Transverse colon (tissue), 4 donors: ENCODE measurements at regions not wholly inside any gene's neighbourhood (a gene's known extent, or its start where the extent isn't known, plus 50 kb on each side); places are given as distances from the start of the nearest gene placed in this dataset.

Experiments used
- DNase-seq: peaks from one replicate; pipeline ENCODE4 v3.0.0-alpha.2; 2019
- H3K27ac ChIP-seq, 4 donors: fragments of 200-600 bp; sonication (generic); 2 replicates each; pipeline ENCODE4 v1.5.1; 2016 to 2018; ENCODE audit warnings: inconsistent platforms in 4 of 4
- H3K27me3 ChIP-seq: fragments of 200-600 bp; sonication (generic); 2 replicates; pipeline ENCODE4 v1.5.1; 2017; ENCODE audit warnings: inconsistent platforms
- H3K36me3 ChIP-seq, 4 donors: fragments of 200-600 bp; sonication (generic); 2 replicates each; pipeline ENCODE4 v1.5.1; 2017 to 2019; ENCODE audit warnings: inconsistent platforms in 4 of 4
- H3K4me1 ChIP-seq, 4 donors: fragments of 200-600 bp; sonication (generic); 2 replicates each; pipeline ENCODE4 v1.5.1; 2017 to 2020; ENCODE audit warnings: inconsistent platforms in 4 of 4
- H3K4me3 ChIP-seq, 4 donors: fragments of 200-600 bp; sonication (generic); 1 replicate in 1 of 4; 2 replicates in 3 of 4; pipeline versions ENCODE4 v1.5.1 to v1.6.1; 2017 to 2019; ENCODE audit warnings: inconsistent platforms in 4 of 4
- H3K9me3 ChIP-seq, 2 donors: fragments of 200-600 bp; sonication (generic); 2 replicates each; pipeline ENCODE4 v1.5.1; 2017 to 2019; ENCODE audit warnings: inconsistent platforms in 2 of 2
- EP300 ChIP-seq: sonication (generic); formaldehyde crosslinking; IDR thresholded peaks from one replicate; pipeline ENCODE4 v1.6.1; 2017; ENCODE audit warnings: antibody characterized with exemption, low read depth
- POLR2A ChIP-seq: fragments of 450-650 bp; IDR thresholded peaks from one replicate; pipeline ENCODE4 v1.6.1; 2016; ENCODE audit warnings: antibody characterized with exemption, mild to moderate bottlenecking, moderate library complexity
- POLR2AphosphoS5 ChIP-seq, 3 donors: sonication (generic); formaldehyde crosslinking; IDR thresholded peaks; one replicate each; pipeline ENCODE4 v1.6.1; 2016; ENCODE audit warnings: antibody characterized with exemption in 3 of 3
- WGBS, 2 donors: methylation state at CpG; one replicate each; pipeline ENCODE4 v1.1.5; 2018; ENCODE audit warnings: low coverage in 1 of 2; 5-methylcytosine and 5-hydroxymethylcytosine counted together
- in situ Hi-C, 4 donors: fragments of 200-750 bp; cut with MboI; loops; one replicate each; pipeline versions ENCODE4 v1.15.0 to v1.15.1; 2017; ENCODE audit warnings: low sequenced_read_pairs in 3 of 4, low pct_ligation_motif_present in 1 of 4, low pct_unique_long_range_greater_than_20kb in 1 of 4
- intact Hi-C: fragments of 100-400 bp; cut with DNase I; formaldehyde crosslinking; loops from one replicate; pipeline ENCODE4 v1.15.1; 2023; ENCODE audit warnings: low total_unique reads
- TF ChIP-seq, protein P1 (sequence below), 5 experiments: fragments of 200-600 bp in 3 of 5; fragments of 450-650 bp in 2 of 5; sonication (generic) in 3 of 5; IDR thresholded peaks; 1 replicate in 2 of 5; 2 replicates in 3 of 5; pipeline ENCODE4 v1.5.1; 2016 to 2017; ENCODE audit warnings: antibody characterized with exemption in 5 of 5, inconsistent platforms in 3 of 5, mild to moderate bottlenecking in 2 of 5, moderate library complexity in 1 of 5

DNA sequence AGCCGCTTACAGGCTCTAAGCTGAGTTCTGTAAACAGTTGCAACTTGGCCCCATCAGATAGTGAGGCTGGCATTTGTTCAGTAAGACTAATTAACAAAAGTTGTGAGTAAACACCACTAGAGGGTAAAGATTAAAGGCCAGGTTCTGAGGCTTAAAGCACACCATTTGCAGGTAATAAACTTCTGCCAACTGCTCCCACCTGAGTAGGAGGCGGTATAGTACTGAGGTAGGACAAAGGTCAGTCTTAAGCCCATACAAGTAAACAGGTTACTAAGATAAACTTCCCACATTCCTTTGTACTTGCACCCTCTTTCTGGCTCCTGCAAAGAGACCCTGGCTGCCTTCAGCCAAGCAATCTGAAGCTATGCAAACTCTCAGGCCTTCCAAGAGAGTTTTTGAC, 419.6 kb downstream of the DNAH5 start:
- Histone ChIP-seq H3K36me3 (no peaks in the 10 kb centered on the region), H3K27ac (no peak overlapping the region), H3K9me3 (no peaks in the 10 kb centered on the region), H3K27me3 (no peaks in the 10 kb centered on the region), H3K4me3 (no peak overlapping the region), H3K4me1 (no peaks in the 10 kb centered on the region)
- in situ Hi-C loops, result no loop called here
- intact Hi-C loops, result no loop called here
- 44% methylated on average over 2 of the region's 2 CpGs; no CpG with 5 or more reads in 1 of the 2 donors for WGBS, 2 donors
- TF ChIP-seq EP300 (no peak), POLR2A (no peak), POLR2AphosphoS5 (IDR thresholded peaks at IDR 0.05) (no peak)
- TF ChIP-seq, protein P1, sequence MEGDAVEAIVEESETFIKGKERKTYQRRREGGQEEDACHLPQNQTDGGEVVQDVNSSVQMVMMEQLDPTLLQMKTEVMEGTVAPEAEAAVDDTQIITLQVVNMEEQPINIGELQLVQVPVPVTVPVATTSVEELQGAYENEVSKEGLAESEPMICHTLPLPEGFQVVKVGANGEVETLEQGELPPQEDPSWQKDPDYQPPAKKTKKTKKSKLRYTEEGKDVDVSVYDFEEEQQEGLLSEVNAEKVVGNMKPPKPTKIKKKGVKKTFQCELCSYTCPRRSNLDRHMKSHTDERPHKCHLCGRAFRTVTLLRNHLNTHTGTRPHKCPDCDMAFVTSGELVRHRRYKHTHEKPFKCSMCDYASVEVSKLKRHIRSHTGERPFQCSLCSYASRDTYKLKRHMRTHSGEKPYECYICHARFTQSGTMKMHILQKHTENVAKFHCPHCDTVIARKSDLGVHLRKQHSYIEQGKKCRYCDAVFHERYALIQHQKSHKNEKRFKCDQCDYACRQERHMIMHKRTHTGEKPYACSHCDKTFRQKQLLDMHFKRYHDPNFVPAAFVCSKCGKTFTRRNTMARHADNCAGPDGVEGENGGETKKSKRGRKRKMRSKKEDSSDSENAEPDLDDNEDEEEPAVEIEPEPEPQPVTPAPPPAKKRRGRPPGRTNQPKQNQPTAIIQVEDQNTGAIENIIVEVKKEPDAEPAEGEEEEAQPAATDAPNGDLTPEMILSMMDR (IDR thresholded peaks at IDR 0.05), result no peak
- DNase-seq, result no peak

DNA sequence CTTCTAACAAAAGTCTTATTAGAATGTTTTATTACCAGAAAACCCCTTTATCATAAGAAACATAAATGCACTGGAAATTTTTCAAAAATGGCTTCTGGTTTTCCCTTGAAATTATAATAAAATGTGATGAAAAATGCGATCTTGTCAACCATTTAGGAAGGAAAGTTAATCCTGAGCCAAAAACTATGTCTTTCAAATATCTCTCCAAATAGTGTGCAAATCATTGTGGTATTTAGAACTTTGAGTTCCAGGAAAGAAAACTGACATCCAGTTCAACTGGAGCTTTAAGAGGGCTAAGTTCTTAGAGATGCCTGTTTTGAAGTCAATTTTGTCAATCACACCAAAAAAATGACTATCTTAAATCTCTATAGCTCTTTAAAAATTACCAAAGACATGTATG, 425.4 kb downstream of the DNAH5 start:
- no peak for TF ChIP-seq POLR2A
- TF ChIP-seq EP300, result no peak
- TF ChIP-seq POLR2AphosphoS5 (IDR thresholded peaks at IDR 0.05), result no peak
- Histone ChIP-seq H3K36me3 (no peaks in the 10 kb centered on the region), H3K4me3 (no peak overlapping the region), H3K27ac (no peak overlapping the region), H3K27me3 (no peaks in the 10 kb centered on the region), H3K9me3 (no peaks in the 10 kb centered on the region), H3K4me1 (no peaks in the 10 kb centered on the region)
- in situ Hi-C loops, result no loop called here
- intact Hi-C loops, result no loop called here
- no peak for DNase-seq
- WGBS, 2 donors, result 76 to 90% methylated on average over 1 of the region's 1 CpG

DNA sequence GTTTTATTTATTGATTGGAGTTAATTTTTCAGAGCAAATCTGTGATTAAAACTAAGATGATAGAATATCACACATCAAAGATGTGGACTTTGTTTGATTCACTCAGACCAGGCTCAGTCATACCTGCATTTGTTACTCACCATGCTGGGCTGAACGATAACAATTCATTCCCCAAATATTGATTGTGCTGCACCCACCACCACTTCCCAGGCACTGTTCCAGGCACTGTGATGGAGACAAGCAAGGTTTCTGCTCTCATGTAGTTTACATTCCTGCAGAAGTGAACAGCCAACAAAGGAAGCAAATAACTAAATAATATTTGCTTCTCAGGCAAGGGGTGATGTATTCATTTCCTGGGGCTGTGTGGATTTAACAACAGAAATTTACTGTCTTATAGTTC, 428.3 kb downstream of the DNAH5 start:
- DNase-seq, result no peak
- in situ Hi-C loops (no loop called here), intact Hi-C loops (no loop called here)
- no peaks in the 10 kb centered on the region for H3K4me1 ChIP-seq
- H3K36me3 ChIP-seq, result no peaks in the 10 kb centered on the region
- no peak overlapping the region for H3K4me3 ChIP-seq
- no peaks in the 10 kb centered on the region for H3K9me3 ChIP-seq
- no peaks in the 10 kb centered on the region for H3K27me3 ChIP-seq
- TF ChIP-seq, protein P1 (IDR thresholded peaks at IDR 0.05), result no peak
- TF ChIP-seq POLR2AphosphoS5 (IDR thresholded peaks at IDR 0.05) (no peak), EP300 (no peak), POLR2A (no peak)
- 46% methylated on average over 1 of the region's 1 CpG; no CpG with 5 or more reads in 1 of the 2 donors for WGBS, 2 donors
- no peak overlapping the region for H3K27ac ChIP-seq

DNA sequence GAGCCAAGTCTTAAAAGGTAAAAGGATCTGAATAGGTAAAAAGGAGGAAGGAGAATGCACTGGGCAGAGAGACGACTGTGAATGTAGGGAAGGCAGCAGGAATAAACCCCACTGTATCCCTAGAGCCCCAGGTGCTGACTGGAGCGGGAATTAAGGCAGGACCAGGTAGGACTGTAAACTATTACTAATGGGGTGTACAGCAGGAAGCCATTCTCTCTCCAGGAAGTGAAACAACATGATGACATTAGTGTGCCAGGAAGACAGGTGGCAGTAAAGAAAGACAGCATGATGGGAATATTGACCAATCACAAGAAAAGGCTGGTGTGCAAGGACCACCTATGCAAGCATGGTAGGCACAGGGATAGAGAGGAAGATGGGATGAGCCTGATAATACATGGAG, 433.0 kb downstream of the DNAH5 start:
- Histone ChIP-seq H3K36me3 (no peaks in the 10 kb centered on the region), H3K9me3 (no peaks in the 10 kb centered on the region), H3K27ac (no peak overlapping the region), H3K4me3 (no peak overlapping the region), H3K4me1 (no peaks in the 10 kb centered on the region), H3K27me3 (no peaks in the 10 kb centered on the region)
- intact Hi-C loops, result no loop called here
- TF ChIP-seq POLR2AphosphoS5 (IDR thresholded peaks at IDR 0.05), result no peak
- no peak for TF ChIP-seq POLR2A
- TF ChIP-seq EP300, result no peak
- TF ChIP-seq, protein P1 (IDR thresholded peaks at IDR 0.05), result no peak
- WGBS, 2 donors, result 73% methylated on average over 2 of the region's 2 CpGs; no CpG with 5 or more reads in 1 of the 2 donors
- in situ Hi-C loops, result no loop called here
- no peak for DNase-seq

DNA sequence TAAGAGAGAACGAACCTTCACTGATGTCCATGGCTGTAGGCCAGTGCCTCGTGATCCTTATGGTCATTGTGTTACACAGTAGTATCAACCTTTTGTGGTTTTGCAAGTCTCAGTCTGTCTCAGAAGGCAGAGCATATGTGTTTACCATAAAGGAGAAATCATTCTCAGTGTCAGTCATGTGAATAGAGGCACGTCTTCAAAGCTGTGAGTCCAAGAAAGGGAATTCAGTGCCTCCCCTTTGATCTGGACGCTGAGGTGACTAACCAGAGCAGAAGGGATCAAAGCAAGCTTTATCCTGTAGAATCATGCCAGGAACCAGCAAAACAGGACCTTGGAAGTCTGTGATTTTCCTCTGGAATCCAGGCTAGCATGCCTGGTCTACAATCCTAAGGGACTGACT, 433.9 kb downstream of the DNAH5 start:
- intact Hi-C loops, result no loop called here
- Histone ChIP-seq H3K36me3 (no peaks in the 10 kb centered on the region), H3K4me1 (no peaks in the 10 kb centered on the region), H3K4me3 (no peak overlapping the region), H3K9me3 (no peaks in the 10 kb centered on the region), H3K27me3 (no peaks in the 10 kb centered on the region), H3K27ac (no peak overlapping the region)
- WGBS, 2 donors, result 50 to 70% methylated on average over 3 to 4 of the region's 4 CpGs
- TF ChIP-seq, protein P1 (IDR thresholded peaks at IDR 0.05), result no peak
- TF ChIP-seq POLR2AphosphoS5 (IDR thresholded peaks at IDR 0.05) (no peak), EP300 (no peak)
- no peak for DNase-seq
- in situ Hi-C loops, result no loop called here
